ACC112 (cell line): ENCODE measurements at regions not wholly inside any gene's neighbourhood (a gene's known extent, or its start where the extent isn't known, plus 50 kb on each side); places are given as distances from the start of the nearest gene placed in this dataset.
"Not testable (repeated sequence)": the region's sequence is repeated elsewhere in the genome, so short reads cannot be mapped to it uniquely, and the experiment has no call there.

Experiments used
- H2AFZ ChIP-seq: fragments of 200-600 bp; sonication (generic); one replicate; pipeline ENCODE4 v1.6.0; 2017; ENCODE audit warnings: antibody characterized with exemption, low read length; ENCODE audit not compliant: unreplicated experiment
- H3K27ac ChIP-seq: fragments of 200-600 bp; sonication (generic); 2 replicates; pipeline ENCODE4 v1.5.1; 2014; ENCODE audit warnings: low read depth, mild to moderate bottlenecking, antibody characterized with exemption, low read length, moderate library complexity
- H3K27me3 ChIP-seq: fragments of 200-600 bp; sonication (generic); 2 replicates; pipeline ENCODE4 v1.6.1; 2014; ENCODE audit warnings: mild to moderate bottlenecking, antibody characterized with exemption, low read length, moderate library complexity, mixed read lengths; ENCODE audit not compliant: insufficient read depth
- H3K36me3 ChIP-seq: fragments of 200-600 bp; sonication (generic); 2 replicates; pipeline ENCODE4 v1.6.1; 2016; ENCODE audit warnings: mild to moderate bottlenecking, antibody characterized with exemption, low read length, moderate library complexity, mixed read lengths; ENCODE audit not compliant: insufficient read depth
- H3K4me1 ChIP-seq: fragments of 200-600 bp; sonication (generic); one replicate; pipeline ENCODE4 v1.6.1; 2016; ENCODE audit warnings: low read length, mixed read lengths; ENCODE audit not compliant: insufficient read depth, unreplicated experiment, control insufficient read depth
- H3K4me3 ChIP-seq: fragments of 200-600 bp; sonication (generic); 2 replicates; pipeline ENCODE4 v1.5.1; 2014; ENCODE audit warnings: mild to moderate bottlenecking, low read depth, low read length
- H3K79me2 ChIP-seq: fragments of 200-600 bp; sonication (generic); one replicate; pipeline ENCODE4 v1.6.0; 2016; ENCODE audit warnings: low read length; ENCODE audit not compliant: control insufficient read depth, unreplicated experiment, insufficient read depth

DNA sequence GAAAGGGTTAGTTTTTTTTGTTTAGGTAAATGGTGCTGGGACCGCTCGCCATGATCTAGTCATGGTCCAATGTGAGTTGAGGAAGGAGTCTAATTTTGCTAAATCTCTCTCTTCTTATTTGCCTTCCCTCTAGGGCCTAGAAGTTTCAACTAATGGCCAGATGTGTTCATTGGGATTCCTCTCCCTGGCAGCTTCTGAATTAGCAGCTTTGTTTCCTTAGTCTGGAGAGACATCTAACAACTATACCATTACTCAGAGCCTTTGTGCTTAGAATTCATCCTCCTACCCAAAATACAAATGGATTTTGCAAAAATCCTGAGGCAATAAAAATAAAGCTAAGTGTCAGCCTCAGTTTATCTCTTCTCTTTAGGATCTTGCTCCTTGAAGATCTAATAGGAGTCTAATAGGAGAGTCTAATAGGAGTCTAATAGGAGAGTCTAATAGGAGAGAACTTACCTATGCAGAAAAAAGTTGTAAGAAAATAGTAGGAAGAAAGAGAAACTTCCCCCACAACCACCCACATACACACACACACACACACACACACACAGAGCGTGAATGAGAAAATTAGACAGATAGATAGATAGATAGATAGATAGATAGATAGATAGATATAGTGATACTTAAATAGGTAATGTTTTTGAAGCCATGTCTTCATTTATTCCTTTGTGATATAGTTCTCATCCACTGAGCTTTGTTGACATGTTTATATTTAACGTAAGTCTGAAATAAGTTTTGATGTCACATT, 980.5 kb upstream of the CNTN5 start:
- Histone ChIP-seq H3K36me3 (no peaks in the 10 kb centered on the region), H2AFZ (no peak overlapping the region), H3K27ac (no peak overlapping the region), H3K4me1 (no peaks in the 10 kb centered on the region), H3K27me3 (no peaks in the 10 kb centered on the region), H3K79me2 (no peaks in the 10 kb centered on the region), H3K4me3 (no peak overlapping the region)

DNA sequence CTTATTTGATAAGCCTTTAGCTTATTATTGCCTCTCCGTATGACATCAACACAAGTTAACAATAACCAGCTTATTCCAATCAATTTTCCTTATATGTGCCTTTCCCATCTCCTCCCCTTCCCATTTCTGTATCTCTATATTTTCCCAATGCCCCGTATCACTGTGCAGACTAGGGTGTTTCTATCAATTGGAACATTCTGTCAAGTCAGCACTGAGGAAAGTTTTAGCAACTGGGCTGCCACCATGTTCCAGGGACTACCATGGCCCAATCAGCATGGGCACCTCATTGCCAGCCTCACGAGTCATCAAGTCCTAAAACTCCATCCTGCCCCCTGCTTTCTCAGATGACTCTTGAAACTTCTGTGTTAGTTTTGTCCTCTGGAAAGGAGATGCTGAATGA, 973.1 kb upstream of the CNTN5 start:
- no peak overlapping the region for H3K4me3 ChIP-seq
- no peak overlapping the region for H3K27ac ChIP-seq
- H3K27me3 ChIP-seq, result no peaks in the 10 kb centered on the region
- no peaks in the 10 kb centered on the region for H3K79me2 ChIP-seq
- no peaks in the 10 kb centered on the region for H3K4me1 ChIP-seq
- no peaks in the 10 kb centered on the region for H3K36me3 ChIP-seq
- no peak overlapping the region for H2AFZ ChIP-seq

DNA sequence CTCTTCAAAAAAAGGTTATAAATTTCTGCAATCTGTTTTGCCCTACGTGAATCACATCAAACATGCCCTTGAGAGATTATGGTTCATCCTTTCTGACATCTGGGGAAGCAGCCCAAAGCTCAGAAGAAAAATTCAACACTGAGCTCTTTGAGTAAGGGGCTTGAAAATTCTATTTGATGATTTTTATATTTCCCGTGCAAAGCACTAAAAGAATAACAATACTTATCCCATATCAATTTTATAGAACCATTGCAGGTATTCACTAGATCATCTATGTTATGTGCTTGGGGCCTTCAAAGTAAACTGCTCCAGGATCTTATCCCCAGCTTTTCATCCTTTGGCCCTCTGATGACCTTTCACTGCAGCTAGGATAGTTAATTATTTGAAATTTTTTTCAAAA, 966.9 kb upstream of the CNTN5 start:
- Histone ChIP-seq H2AFZ (no peak overlapping the region), H3K27ac (no peak overlapping the region), H3K36me3 (no peaks in the 10 kb centered on the region), H3K4me3 (no peak overlapping the region), H3K79me2 (no peaks in the 10 kb centered on the region), H3K27me3 (no peaks in the 10 kb centered on the region), H3K4me1 (no peaks in the 10 kb centered on the region)

DNA sequence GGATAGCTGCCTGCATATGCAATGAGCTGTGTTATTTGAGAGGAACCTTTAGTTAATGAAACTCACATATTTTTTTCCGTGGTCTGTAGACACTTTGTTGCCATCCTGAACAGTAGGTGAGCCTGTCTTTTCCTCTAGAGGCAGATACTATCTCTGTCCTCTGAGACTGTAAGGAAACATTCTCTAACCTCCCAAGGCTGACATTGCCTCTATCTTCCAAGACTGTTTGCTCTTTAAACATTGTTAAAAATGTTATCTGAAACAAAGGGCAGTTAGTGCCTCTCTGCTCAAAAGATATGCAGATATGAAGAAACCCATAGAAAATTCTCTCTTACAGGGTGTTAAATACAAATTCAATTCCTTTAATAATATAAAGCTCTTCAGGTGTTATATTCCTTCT, 963.8 kb upstream of the CNTN5 start:
- Histone ChIP-seq H3K4me3 (no peak overlapping the region), H3K36me3 (no peaks in the 10 kb centered on the region), H2AFZ (no peak overlapping the region), H3K27me3 (no peaks in the 10 kb centered on the region), H3K4me1 (no peaks in the 10 kb centered on the region), H3K79me2 (no peaks in the 10 kb centered on the region), H3K27ac (no peak overlapping the region)

DNA sequence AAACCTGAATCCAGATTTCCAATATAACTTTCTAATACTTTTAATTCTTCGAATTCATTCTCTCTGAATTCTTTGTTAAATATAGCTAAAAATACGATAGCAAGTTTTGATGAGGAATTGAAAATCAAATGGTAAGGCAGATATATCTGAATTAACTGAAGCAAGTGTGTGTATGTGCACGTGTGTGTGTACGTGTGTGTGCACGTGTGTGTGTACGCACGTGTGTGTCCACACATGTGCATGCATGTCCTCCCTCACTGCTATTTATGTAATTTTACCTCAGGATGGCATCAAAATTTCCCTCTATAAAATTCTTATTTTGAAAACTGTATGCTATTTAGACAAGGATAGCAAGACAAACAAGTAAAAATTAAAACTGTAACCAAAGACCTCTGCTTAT, 961.3 kb upstream of the CNTN5 start:
- H3K36me3 ChIP-seq, result no peaks in the 10 kb centered on the region
- no peak overlapping the region for H3K4me3 ChIP-seq
- no peaks in the 10 kb centered on the region for H3K4me1 ChIP-seq
- no peaks in the 10 kb centered on the region for H3K27me3 ChIP-seq
- no peak overlapping the region for H2AFZ ChIP-seq
- H3K79me2 ChIP-seq, result no peaks in the 10 kb centered on the region
- no peak overlapping the region for H3K27ac ChIP-seq

DNA sequence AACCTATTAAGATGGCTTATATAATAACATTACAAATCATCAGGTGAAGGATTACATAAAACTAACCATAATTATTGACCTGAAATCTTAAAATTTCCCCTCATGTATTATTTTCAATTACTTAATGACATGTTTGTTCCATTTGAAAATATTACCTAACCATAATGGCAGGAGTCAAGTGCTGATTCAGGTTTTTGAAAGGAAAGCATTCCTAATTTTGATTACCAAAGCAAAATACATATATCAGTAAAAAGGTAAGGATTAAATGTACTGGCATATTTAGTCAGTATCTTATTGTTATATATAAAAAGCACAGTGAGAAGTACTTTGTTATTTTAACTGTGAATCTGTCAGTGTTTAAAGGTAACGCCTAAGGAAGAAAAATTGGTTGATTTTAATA, 960.0 kb upstream of the CNTN5 start:
- H3K36me3 ChIP-seq, result no peaks in the 10 kb centered on the region
- no peak overlapping the region for H2AFZ ChIP-seq
- no peaks in the 10 kb centered on the region for H3K79me2 ChIP-seq
- no peak overlapping the region for H3K4me3 ChIP-seq
- no peak overlapping the region for H3K27ac ChIP-seq
- H3K27me3 ChIP-seq, result no peaks in the 10 kb centered on the region
- no peaks in the 10 kb centered on the region for H3K4me1 ChIP-seq

DNA sequence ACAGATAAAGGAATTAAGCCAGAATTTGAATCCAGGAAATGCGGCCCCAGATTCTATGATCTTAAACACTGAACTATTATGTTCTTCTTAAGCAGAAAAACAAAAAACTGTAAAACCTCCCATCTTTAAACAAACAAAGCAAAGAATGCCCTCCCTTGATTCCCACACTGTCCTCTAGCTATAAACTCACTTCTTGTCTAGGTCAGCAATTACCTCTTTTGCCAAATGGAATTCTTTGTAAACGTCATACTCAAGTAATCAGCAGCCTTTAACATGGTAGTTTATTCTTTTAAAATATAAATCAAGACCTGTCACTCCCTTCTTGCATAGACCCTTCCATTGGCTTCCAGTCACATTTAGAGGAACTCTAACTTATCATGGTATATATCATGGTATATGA, 958.9 kb upstream of the CNTN5 start:
- Histone ChIP-seq H3K27ac (no peak overlapping the region), H3K27me3 (no peaks in the 10 kb centered on the region), H3K4me1 (no peaks in the 10 kb centered on the region), H2AFZ (no peak overlapping the region), H3K36me3 (no peaks in the 10 kb centered on the region), H3K79me2 (no peaks in the 10 kb centered on the region), H3K4me3 (no peak overlapping the region)

DNA sequence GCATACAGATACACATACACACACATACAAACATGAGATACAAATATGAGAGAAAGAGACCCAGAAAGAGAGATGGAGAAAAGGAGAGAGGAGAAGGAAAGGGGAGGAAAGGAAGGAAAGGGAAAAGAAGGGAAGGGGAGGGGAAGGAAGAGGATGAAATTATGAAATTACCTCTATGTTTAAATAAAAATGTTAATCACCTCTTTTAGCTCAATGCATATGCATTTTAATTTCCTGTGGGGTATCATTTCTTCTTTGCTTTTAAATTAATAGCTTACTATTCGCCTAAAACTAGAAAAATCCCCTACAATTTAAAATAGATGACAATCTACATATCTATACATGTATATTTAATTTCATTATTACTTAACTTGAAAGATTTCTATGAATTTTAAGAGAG, 958.0 kb upstream of the CNTN5 start:
- no peaks in the 10 kb centered on the region for H3K27me3 ChIP-seq
- no peaks in the 10 kb centered on the region for H3K36me3 ChIP-seq
- no peak overlapping the region for H2AFZ ChIP-seq
- H3K27ac ChIP-seq, result no peak overlapping the region
- no peaks in the 10 kb centered on the region for H3K79me2 ChIP-seq
- no peaks in the 10 kb centered on the region for H3K4me1 ChIP-seq
- H3K4me3 ChIP-seq, result no peak overlapping the region

DNA sequence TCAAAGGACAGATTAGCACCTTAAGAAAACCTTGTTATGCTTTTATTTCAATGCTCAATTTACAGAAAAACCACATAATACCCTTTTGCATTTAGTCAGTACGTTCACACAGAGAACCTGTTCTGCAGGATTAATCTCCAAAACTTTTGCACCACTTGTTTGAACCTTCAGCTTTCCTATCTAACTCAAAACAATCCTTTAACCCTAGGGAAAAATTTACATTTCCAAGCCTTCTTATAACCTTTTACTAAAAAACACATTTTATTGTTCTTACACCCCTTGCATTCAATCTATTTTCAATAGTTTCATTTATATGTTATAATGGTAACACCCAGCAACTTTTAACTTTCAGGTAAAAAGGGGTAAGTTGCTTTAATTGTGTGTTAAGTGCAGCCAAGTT, 952.5 kb upstream of the CNTN5 start:
- Histone ChIP-seq H3K36me3 (no peaks in the 10 kb centered on the region), H3K79me2 (no peaks in the 10 kb centered on the region), H2AFZ (no peak overlapping the region), H3K27ac (no peak overlapping the region), H3K27me3 (no peaks in the 10 kb centered on the region), H3K4me1 (no peaks in the 10 kb centered on the region), H3K4me3 (no peak overlapping the region)

DNA sequence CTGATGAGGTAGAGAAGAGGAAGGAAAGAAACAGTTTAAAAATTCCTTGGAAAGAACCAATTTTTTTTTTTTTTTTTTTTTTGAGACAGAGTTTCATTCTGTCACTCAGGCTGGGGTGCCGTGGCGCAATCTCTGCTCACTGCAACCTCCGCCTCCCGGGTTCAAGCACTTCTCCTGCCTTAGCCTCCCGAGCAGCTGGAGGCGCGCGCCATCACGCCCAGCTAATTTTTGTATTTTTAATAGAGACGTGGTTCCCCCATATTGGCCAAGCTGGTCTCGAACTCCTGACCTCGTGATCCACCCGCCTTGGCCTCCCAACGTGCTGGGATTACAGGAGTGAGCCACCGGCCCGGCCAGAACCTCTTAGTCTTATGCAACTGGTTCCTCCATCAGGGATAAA, 951.6 kb upstream of the CNTN5 start:
- H3K4me3 ChIP-seq, H3K27me3 ChIP-seq, H3K4me1 ChIP-seq, H3K79me2 ChIP-seq, H3K27ac ChIP-seq, H2AFZ ChIP-seq, H3K36me3 ChIP-seq: not testable (repeated sequence)

DNA sequence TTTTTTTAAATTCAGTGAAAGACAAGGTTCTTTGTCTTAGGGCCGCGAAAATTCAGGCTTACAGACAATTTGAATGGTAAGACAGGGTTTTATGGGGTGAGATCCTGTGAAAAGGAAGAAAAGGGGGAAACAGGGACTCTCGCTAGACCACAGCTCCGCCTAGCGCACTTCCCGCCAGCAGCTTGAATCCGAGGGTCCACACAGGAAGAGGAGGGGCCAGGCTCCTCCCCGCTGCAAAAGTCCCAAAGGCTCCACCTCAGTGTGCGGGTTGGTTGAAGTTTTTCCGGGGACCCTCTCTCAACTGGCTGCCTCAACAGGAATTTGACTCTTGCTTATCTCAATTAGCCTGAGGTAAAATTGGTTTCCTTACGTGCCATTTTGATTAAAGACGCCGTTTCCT, 950.9 kb upstream of the CNTN5 start:
- H3K36me3 ChIP-seq, result no peaks in the 10 kb centered on the region
- H3K27ac ChIP-seq, result no peak overlapping the region
- H3K4me1 ChIP-seq, result no peaks in the 10 kb centered on the region
- no peaks in the 10 kb centered on the region for H3K79me2 ChIP-seq
- no peak overlapping the region for H2AFZ ChIP-seq
- no peaks in the 10 kb centered on the region for H3K27me3 ChIP-seq
- H3K4me3 ChIP-seq, result no peak overlapping the region
